GM10248 (cell line): ENCODE measurements at regions not wholly inside any gene's neighbourhood (a gene's known extent, or its start where the extent isn't known, plus 50 kb on each side); places are given as distances from the start of the nearest gene placed in this dataset.

Experiments
- CTCF ChIA-PET: fragments of 300-600 bp; sonication (Branson Sonifier 250); formaldehyde crosslinking; extraction: SDS; loops from one replicate; lab custom pipeline; 2021; ENCODE audit warnings: antibody characterized with exemption; lab: Yijun Ruan, JAX
- POLR2A ChIA-PET: fragments of 350-650 bp; sonication (Branson Sonifier 250); formaldehyde crosslinking; extraction: SDS; loops from one replicate; lab custom pipeline; 2020; ENCODE audit warnings: antibody characterized with exemption; lab: Yijun Ruan, JAX
- DNase-seq: peaks from one replicate; pipeline ENCODE4 v3.0.0; 2012; ENCODE audit errors: extremely low spot score
- CTCF ChIP-seq: IDR thresholded peaks from 2 replicates; pipeline ENCODE4 v1.5.1; 2012; ENCODE audit warnings: mild to moderate bottlenecking, low read depth; ENCODE audit errors: extremely low read depth, missing control alignments, control extremely low read depth

DNA sequence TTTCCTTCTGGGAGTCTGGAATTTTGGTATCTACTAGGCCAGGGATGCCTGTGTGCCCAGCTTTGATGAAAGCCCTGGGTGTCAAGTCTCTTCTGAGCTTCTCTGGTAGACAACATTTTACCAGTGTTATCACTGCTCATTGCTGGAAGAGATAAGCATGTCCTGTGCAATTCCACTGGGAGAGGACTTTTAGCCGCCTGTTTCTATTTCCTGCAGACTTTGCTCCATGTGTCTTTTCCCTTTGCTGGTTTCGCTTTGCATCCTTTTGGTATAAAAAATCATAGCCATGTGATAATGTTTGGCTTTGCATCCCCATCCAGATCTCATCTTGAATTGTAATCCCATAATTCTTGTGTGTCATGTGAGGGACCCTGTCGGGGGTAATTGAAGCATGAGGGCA, 163.2 kb downstream of the SLC28A3 start:
- TF ChIP-seq CTCF: no peak
- ChIA-PET CTCF (interaction anchor here (1.2 kb wide), 1 partner anchor 138 kb away, joined by 4 read pairs; no protein-coding TSS in a partner anchor), POLR2A (no interaction called here)
- DNase-seq: no peak

GRCh38 chr9:84179531-84179930, 161.0 kb downstream of the SLC28A3 start:
- TF ChIP-seq CTCF: no peak
- CTCF ChIA-PET: interaction anchor here (1.0 kb wide), 1 partner anchor 242 kb away, joined by 3 read pairs; no protein-coding TSS in a partner anchor
- POLR2A ChIA-PET: no interaction called here
- DNase-seq: no peak

DNA sequence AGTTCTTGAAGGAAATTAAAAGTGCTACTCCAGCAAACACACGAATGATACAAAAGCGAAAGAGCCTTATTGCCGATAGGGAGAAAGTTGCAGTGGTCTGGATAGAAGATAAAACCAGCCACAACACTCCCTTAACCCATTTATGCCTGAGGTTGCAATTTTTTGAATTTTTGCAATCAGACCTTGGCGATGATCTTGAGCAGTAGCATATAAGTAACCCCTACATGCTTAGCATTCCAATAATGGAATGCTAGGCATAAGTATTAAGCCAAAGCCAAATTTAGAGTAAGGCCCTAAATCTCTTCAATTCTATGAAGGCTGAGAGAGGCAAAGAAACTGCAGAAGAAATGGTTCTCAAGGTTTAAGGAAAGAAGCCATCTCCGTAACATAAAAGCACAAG, 153.5 kb downstream of the SLC28A3 start:
- CTCF ChIA-PET: interaction anchor here (5.2 kb wide), 1 partner anchor 14 kb away, joined by 24 read pairs; no protein-coding TSS in a partner anchor
- POLR2A ChIA-PET: no interaction called here
- no peak for DNase-seq
- TF ChIP-seq CTCF: no peak

DNA sequence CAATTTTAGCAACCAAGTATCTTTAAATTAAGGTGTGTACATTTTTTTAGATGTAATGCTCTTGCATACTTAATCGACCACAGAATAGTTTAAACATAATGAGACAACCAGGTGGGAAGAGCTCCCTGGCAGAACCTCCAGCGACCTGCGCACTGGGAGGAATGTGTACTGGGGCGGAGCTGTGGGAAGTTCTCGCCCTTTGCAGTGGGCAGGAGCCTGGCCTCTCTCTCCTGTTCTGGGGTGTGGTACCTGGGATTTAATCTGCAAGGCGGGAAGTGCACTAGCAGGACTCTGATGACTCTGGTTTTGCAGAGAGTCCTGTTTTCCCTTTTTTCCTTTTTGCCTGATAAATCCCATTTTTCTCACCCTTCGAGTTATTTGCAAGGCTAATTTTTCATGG, 150.7 kb downstream of the SLC28A3 start:
- CTCF ChIA-PET: interaction anchor here (0.9 kb wide), 2 partner anchors 18 to 47 kb away, joined by 3 read pairs; no protein-coding TSS in a partner anchor
- TF ChIP-seq CTCF: no peak
- DNase-seq: no peak
- POLR2A ChIA-PET: no interaction called here

- ChIA-PET POLR2A (no interaction called here), CTCF (interaction anchor here (0.9 kb wide), 2 partner anchors 18 to 46 kb away, joined by 3 read pairs; no protein-coding TSS in a partner anchor)
- TF ChIP-seq CTCF: no peak
- DNase-seq: no peak
These were observed 150.1 kb downstream of the SLC28A3 start for GRCh38 chr9:84190411-84190810.

GRCh38 chr9:84206801-84207370, 133.7 kb downstream of the SLC28A3 start:
- DNase-seq: no peak
- CTCF ChIA-PET: interaction anchor here (1.1 kb wide), 1 partner anchor 24 kb away, joined by 3 read pairs; no protein-coding TSS in a partner anchor
- POLR2A ChIA-PET: no interaction called here
- no peak for TF ChIP-seq CTCF
